ENCODE measurements at regions not wholly inside any gene's neighbourhood (a gene's known extent, or its start where the extent isn't known, plus 50 kb on each side); places are given as distances from the start of the nearest gene placed in this dataset.
"Not testable (repeated sequence)": the region's sequence is repeated elsewhere in the genome, so short reads cannot be mapped to it uniquely, and the experiment has no call there.

DNA sequence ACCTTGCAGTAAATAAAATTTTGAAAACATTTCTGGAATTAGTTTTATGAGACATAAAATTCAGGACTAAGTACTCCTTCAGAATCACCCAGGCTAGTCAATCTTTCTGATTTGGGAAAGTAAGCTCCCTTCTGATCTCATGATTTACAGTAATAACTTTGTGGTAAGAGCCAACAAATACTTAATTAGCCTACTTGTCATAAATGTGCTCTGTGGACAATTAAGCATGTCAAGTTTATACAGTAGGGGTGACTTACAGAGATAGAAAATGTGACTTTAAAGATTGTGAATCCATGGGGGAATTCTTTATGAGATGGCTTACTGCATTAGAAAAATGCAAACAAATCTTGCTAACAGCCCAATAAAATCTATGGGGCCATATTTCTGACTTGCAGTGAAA is 616.9 kb upstream of the GHITM start:
- DNase-seq, result no peak

DNA sequence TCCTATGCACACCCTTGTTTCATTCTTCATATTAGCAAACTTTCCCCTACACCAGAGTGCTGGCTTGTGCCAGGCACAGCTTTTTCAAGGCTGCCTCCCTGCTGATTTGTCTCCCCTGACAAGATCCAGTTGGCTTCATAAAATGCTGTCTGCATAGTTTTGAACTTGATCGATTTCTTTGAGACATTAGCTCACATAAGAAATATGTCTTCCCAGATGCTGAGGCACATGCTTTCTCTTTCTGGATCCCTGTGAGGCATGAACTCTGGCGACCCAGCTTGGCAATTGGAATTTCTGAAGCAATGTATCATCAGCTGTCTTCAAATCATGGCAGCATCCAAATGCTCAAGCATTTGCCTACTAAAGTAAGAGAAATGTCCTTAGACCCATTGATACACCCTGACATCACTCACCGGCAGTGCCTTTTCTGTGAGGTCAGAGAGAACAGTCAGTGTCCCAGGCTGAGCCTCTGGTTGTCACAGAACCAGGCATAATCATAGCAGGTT is 616.4 kb upstream of the GHITM start:
- DNase-seq, result no peak

DNA sequence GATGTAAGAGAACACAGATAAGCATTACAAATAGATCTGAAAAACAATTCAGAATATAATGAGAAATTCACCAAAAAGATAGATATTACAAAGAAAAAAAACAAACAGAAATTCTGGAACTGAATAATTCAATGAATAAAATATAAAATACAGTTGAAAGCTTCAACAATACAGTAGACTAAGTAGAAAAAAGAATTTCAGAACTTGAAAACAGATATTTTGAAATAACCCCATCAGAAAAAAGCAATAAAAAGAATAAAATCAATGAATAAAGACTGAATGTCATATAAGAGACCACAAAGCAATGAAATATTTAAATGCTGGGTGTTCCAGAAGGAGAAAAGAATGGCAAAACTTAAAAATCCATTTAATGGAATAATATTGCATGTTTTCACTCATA is 611.4 kb upstream of the GHITM start:
- DNase-seq, result no peak

DNA sequence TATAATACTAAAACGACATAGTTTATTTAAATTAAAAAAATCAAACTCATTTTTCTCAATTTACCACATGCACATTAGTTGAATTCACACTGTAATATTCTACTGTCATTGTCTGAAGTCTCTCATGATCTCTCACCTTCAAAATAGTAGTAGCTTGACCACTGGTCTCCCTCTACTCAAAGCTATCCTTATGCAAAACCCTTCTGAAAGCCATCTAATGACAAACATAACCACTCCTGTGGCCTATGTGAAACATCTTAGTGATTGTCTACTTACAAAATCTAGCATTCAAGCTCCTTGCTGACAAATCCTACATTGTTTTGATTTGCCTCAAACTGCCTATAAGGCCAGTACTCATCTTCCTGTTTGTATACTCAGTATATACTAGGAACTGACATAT is 606.0 kb upstream of the GHITM start:
- no peak for DNase-seq

DNA sequence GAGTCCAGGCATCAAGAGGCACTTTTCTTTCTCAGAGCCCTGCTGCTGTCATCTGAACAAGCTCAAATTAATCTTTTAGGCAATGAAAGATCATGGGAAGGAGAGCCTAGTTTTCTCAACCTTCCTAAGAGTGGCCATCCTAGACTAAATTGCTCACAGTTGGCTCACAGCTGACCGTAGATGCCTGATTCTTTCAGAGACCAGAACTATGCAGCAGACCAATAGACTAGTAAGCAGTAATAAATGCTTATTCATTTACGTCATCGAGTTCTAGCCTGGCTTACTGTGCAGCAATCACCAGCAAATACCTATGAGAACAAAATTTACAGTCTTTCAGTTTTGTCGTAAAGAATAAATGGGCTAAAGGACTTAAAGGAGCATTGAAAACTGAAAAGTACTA is 602.9 kb upstream of the GHITM start:
- no peak for DNase-seq

DNA sequence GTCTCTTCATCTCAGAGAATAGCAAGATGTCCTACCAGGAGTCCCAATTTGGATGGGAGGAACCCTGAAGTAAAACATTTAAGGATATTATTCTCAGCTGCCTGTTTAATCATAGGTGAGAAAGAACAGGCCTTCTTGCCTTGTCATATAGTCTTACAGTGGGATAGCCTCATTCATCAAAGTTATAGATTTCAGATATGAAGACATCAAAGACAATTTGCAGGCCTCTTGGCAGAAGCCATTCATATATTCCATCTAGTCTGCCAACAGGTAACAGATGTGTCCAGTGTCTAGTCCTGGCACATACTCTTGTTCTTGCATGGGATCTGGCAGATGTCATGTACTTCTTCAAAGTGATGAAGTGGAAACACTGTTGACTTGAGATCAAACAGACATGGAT is 601.3 kb upstream of the GHITM start:
- no peak for DNase-seq

DNA sequence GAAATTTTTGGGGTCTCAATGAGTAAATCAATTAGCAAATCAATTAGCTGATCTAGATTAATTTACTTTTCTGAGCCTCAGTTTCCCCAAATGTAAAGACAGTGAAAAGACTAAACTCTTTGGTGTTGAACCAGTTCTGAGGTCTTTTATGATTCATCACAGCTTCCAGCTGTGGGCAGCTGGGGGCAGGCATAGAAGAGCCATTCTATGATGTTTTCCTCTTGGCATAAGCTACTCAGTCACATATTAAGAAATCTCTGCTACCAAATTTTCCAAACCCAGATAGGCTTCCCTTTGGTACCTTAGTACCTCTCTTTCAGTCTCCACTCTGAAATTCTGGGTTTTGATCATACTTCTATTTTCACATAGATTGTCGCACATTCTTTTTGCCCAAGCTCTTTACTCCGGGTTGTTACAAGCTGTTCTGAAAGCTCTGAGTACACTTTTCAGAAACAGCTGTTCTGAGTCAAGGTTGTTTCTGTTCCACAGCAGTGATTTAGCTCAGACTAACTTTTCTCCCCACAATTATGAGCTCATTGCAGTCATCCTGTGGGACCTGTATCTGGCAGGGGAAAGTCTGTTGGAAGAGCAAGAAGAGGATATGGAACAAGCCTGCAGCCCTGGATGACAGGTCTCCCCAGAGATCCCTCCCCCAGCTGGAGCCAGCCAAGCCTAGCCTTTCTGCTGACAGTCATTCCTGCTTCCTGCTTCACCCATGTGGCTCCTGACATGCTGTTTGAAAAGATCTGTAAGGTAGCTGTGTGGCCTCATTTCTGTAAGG is 599.6 kb upstream of the GHITM start:
- no peak for DNase-seq

DNA sequence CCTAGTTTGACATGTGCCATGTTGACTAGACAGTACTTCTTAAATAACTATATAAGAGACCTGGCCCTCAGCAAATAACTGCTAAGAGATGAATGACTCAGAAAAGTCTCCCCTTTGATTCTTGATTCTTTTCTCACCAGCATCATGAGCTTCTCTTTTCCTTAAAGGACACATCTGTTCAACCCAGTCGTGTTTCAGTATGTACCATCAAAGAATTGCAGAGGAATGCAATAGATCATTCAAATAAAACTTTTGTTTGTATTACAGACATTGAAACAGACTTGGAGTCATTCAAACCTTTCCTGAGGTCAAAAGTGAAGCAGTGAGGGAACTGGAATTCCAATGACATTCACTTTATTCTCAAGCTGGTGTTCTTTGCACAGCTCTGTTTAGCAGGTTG is 598.3 kb upstream of the GHITM start:
- DNase-seq, result no peak

DNA sequence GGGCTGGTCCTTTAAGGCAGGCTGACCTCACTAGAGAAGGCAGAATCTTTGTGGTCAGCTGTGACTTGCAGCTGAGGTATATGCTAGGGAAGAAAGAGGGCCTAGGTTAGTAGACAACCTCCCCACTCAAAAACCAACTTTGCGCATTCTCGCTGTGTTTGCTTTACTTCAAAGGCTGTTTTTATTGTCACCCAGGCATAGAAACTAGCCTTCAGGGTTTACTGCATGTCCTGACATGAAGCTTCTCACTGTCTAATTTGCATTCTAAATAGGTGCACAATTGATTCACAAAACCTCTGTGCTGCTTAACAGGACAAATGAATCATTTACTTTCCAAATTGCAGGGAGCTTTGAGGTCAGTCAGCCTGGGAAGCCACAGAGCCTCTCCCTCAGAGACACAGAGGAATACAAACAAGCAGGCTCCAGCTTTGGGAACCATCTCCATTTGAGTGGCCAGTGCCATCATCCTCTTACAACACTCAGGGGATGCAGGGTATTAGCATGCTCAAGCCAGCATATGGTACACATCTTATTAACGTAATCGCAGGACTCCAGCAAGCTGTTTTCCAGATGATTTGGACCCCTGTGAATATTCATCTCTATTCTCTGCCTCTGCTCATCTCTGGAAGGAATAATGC is 596.4 kb upstream of the GHITM start:
- no peak for DNase-seq

DNA sequence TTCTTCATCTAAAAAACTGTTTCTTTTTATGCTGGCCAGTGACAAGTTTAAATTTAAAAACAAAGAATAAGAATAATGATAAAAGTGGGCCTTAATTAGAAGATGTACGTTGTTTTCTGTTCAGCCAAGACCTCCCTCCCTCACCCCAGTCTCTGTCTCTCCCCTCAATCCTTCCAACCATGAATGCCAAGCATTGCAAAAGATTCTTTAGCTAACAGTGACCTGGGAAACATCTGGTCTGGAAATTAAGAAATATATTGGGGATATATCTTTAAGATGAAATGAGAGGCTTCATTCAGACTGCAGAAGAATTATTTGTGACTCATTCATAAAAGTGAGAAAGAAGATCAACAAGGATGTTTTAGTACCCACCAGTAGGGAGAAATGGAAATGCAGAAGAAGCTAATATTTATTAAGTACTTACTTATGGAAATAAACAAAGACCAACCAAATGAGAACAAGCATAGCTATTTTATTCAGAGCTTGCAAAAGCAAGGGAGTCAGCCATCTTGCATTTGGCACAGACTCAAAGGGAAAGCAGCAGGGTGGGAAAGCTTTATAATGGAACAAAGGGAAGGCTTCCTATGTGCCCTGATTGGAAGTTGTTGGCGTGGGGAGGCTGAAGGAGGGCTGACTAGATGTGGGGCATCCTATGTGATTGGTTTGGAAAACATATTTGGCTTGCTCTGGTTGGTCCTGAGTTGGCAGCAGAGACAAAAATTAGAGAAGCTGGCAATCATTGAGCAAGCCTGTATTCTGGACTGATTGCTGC is 595.4 kb upstream of the GHITM start:
- no peak for DNase-seq

DNA sequence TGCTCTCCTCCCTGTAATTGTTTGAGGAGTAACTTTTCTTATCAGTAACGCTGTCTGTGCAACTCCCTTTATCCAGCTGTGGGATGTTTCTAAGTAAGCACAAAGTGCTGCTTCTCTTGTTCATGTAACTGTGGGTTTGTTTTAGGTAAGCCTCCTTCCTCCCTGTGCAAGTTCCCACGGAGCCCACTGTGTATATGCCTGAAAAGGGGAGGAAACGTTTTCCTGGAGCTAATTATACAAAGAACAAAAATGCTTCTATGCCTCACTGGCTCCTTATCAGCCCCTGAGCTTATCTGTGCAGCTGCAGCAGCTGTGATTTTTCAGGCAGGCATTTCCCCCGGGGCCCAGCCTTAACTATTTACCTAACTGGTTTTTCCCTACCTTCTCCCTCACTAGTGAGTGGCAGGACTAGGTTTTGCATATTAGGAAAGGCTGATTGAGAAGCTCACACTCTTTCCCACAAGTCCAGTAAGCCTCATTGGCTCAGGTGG is 593.4 kb upstream of the GHITM start:
- DNase-seq, result no peak

DNA sequence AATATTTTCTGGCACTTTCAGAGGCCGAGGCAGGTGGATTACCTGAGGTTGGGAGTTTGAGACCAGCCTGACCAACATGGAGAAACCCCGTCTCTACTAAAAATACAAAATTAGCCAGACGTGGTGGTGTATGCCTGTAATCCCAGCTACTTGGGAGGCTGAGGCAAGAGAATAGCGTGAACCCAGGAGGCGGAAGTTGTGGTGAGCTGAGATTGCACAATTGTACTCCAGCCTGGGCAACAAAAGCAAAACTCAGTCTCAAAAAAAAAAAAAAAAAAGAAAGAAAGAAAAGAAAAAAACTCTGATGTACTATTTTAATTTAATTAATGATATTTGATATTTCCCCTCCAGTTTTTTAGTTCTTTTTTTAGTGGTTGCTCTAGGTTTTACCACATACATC is 588.1 kb upstream of the GHITM start:
- DNase-seq, result not testable (repeated sequence)

DNA sequence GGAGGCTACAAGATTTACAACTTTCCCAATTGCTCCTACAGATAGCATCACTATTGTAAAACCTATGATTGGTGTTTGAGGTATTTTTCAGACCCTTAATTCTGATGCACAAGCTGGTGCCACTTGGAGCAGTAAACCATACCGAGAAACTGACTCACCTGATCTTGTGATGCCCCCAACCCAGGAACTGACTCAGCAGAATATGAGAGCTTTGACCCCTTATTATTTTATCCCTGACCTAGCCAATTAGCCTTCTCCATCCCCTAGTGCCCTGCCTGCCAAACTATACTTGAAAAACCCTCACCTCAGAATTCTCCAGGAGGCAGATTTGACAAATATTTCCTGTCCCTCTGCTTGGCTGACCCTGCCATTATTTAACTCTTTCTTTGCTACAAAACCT is 585.9 kb upstream of the GHITM start:
- no peak for DNase-seq

DNA sequence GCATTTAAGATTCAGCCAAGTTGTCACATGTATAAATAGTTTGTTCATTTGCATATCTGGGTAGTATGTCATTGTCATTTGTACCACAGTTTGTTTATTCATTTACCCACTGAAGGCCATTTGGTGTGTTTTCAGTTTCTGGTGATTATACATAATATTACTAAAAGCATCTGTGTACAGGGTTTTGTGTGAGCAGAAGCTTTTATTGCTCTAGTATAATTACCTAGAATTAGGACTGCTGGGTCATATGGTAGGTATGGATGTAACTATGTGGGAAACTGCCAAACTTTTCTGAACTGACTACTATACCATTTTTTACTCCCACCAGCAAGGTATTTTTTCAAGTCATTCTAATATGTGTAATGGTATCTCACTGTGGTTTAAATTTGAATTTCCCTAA is 584.0 kb upstream of the GHITM start:
- no peak for DNase-seq

DNA sequence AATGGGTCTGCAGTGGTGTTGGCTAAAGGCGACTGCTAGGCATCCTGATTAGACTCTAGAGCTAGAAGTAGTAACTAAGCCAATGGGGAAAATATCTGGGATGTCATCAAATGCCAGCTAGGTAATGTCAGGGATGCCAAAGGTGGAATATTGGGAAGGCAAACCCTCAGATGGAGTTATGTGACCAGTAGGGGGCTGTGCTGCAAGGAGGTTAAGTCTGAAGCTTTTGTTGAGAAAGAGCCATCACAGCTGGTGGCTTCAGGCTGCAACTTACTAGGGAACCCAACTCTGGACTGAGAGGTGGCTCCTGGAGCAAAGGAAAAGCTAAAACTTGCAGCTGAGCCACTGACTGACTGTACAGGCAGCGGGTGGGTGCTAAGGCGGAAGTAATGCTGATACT is 576.9 kb upstream of the GHITM start:
- DNase-seq, result no peak

DNA sequence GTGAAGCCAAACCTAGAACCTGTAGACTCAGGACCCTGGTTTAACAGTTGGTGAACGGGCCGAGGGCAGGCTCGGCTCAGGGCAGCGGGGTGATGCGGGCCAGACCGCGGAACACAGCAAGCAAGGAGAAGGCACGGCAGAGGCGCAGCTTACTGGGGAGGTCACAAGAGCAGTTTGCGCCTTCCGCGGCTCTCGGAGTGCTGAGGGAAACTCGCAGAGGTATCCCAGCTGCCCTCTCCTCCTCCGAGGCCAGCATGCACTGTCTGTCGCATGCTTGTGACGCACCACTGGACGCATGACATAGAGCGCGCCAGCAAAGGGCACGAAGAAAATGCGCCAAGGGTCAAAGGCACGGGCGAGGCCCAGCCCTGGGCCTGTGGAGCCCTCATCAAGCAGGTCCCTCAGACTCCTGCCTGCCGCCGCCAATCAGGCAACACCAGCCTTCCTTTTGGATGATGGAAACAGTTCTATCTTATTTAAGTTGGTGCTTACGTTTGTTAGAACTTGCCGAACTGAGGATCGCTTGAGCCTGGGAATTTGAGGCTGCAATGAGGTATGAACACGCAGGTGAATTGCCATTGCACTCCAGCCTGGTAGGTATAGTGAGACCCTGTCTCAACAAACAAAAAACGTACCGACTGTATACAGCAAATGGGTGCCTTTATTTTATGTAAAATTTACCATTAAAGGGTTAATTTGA is 574.3 kb upstream of the GHITM start:
- DNase-seq, result no peak

DNA sequence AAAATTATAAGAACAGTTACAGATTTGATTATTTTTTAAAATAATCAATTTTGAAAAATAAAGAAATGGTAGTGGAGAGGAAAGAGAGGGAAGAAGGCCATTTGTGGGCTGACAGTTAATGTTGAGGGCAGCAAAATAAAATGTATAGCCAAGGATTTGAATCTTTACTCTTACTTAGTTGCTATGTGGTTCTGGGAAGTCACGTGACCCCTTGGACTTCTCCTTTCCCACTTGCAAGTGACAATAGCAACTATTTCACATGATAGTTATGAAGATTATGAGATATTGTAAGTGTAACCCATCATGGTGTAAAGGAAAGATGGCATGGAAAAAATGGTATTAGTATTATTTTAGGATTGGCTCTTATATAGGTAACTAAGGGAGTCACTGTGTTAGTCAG is 567.3 kb upstream of the GHITM start:
- no peak for DNase-seq

DNA sequence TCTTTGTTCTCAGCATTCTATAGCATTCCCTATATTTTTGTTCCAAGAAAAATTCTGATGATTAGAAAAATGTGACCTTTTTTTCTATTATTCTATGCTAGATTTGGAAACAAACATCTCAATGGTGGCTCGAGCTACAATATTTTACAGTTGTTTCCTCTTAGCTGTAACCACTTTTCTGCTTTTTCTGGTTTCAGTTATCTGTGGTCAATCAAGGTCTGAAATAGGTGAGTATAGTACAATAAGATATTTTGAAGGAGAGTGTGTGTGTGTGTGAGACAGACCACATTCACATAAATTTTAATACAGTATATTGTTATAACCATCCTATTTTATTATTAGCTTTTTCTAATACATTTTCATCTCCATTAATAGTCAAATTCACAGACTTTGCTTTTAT is 564.5 kb upstream of the GHITM start:
- no peak for DNase-seq

DNA sequence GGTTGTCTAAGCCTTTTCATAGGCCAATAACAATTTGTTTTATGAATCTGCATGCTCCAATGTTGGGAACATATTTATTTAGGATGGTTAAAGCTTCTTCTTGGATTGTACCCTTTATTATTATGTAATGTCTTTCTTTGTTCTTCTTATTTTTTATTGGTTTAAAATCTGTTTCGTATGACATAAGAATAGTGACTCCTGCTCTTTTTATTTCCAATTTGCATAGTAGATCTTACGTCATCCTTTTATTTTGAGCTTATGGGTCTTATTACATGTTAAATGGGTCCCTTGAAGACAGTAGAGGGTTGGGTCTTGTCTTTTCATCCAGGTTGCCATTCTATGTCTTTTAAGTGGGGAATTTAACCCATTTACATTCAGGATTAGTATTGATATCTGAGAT is 561.9 kb upstream of the GHITM start:
- DNase-seq, result no peak

DNA sequence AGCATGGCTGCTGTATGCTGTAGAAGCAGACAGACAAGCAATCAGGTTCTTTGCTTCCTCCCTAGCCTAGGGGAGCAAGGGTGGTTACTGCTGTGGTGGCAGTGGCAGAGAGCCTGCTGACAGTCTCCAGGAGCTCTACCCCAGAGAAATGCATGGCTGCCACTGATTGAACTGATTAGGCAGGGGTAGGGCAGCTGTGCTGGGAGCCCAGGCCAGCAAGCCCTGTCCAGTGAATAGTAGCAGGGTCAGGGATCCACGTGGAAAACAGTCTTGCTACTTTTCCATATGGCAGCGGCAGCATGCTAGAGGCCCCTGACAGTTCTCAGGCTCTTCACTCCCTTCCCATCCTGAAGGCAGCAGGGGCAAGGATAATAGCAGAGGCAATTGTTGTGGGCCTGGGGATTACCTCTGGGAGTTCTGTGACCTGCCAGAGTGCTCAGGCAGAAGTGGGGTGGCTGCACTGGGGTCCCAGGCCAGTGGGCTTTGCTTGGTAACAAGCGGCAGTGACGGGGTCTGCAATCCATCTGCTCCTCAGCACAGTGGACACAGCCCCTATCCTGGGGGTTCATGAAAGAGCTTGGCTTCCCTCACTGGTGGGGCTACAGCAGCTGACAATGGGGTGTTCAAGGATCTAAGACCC is 558.8 kb upstream of the GHITM start:
- DNase-seq, result no peak

DNA sequence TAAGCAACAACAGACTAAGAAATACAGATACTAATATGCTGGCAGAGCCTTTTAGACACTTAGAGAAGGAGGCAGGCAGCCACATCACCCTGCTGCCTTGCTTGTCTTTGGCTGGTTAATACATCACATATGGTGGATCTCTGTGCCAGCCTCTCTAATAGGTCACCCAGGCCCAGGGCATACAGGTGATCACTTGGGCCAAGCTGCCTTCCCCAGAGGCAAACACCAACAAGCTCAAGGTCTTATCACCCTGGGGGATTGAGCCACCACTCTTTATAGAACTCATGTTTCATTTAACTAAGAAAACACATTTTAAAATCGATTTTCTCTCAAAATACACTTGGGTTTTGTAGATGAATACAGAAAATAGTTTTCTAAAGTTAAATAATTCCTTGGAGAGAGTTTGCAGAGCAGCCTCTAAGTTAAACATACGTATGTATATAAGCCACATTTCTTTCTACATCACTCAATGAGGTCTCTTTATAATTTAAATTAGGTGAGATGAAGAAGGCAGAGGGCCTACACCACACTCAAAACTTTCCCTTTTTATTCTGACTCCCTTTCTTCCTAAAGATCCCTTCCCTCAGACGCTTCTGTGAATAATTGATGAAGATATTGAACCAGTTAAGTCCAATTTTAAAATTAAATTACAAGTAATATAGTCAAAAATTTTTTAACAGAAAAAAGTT is 556.8 kb upstream of the GHITM start:
- DNase-seq, result no peak

DNA sequence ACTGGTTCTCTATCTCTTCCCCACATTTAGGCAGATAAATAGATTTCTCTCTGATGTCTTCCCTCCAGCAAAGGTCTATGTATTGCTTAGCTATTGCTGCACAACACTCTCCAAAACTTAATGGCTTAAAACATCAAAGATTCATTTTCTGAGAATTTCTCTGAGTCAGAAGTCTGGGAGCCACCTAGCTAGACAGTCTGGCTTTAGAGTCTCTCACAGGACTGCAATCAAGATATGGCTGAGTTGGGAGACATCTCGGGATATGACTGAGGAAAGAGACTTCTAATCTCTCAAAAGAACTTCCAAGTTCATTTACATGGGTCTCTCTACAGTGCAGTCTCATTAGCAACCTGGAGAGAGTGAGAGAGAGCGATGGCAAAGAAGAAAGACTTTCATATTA is 553.6 kb upstream of the GHITM start:
- DNase-seq, result no peak
